ENCODE measurements at regions not wholly inside any gene's neighbourhood (a gene's known extent, or its start where the extent isn't known, plus 50 kb on each side); places are given as distances from the start of the nearest gene placed in this dataset.

DNA sequence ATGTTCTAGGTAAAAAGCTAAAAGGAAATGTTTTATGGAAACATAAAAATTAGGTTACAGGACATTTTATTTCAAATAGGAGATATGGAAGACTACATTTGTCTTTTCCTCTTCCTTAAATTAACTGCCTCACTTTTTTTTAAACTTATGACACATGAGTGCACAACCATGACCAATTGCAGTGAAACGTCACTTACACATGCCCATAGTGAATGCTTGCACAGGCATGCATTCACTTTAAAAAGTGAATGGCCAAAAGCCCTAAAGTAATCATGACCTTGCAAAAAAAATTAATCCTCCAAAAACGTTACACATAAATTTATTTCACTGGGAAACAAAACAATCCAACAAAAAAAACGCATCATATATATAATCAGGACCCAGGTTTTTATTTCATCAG lies 343.2 kb upstream of the TMTC1 start:
- FAIRE-seq (no peak), DNase-seq (ENCODE audit: insufficient read length, low spot score) (no peak)
- no peak for TF ChIP-seq CTCF (IDR thresholded peaks at IDR 0.05; ENCODE audit: insufficient read depth, missing control alignments)

DNA sequence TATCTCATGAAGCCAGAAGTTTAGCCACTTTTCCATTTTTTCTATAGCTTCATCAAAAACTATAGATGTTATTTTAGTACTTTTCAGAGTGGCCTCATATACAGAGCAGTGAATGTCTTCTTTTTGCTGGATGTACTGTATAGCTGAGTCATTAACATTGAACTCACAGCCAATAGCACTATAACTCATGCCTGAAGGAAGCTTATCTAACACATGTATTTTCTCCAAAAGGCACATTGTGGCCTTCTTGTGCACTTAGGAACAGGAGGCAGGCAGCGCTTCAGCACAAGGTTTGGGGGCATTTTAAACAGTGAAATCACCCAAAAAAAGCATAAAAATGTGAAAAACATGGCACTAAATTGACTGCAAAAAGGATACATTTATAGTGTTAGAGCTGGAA lies 336.8 kb upstream of the TMTC1 start:
- no peak for TF ChIP-seq CTCF (IDR thresholded peaks at IDR 0.05; ENCODE audit: insufficient read depth, missing control alignments)
- DNase-seq (ENCODE audit: insufficient read length, low spot score) (no peak), FAIRE-seq (no peak)

DNA sequence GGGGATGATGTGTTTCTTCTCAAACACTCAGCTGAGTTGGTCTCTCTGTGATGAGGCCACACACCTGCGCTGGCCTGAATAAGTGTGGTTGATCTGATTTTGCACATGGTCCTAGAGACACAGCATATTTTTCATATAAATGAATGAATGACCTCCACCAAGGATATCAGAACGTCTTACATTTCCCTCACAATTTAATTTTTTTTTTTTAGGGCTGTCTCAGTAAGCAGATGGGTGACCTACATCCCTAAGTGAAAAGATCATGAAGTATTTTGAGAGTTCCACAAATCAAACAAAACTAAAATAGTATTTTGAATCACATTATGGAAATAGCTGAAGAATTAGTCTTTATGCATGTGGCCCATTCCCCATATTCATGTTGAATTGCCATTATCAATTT lies 333.7 kb upstream of the TMTC1 start:
- DNase-seq (ENCODE audit: insufficient read length, low spot score): no peak

DNA sequence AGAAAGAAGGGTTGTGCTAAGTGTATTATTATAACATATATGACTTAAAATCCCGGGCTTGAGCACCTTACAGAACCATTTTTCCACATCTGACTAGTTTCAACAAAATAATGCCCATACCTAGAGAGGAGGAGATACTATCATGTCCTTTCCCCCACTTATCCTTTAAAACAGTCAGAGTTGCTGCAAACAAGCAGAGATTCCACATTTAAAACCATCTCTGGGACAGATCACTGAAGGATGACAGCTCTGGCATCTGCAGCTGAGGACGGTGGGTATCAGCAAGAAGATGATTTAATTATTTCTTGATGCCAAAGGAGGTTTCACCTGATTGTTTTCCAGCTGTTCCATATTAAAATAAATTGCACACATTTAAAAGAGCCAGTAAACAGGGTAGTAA lies 328.0 kb upstream of the TMTC1 start:
- FAIRE-seq: no peak
- TF ChIP-seq CTCF (IDR thresholded peaks at IDR 0.05; ENCODE audit: insufficient read depth, missing control alignments): no peak

More for the DNA sequence above, 333.7 kb upstream of the TMTC1 start:
- no peak for TF ChIP-seq CTCF (IDR thresholded peaks at IDR 0.05; ENCODE audit: insufficient read depth, missing control alignments)
- no peak for FAIRE-seq

DNA sequence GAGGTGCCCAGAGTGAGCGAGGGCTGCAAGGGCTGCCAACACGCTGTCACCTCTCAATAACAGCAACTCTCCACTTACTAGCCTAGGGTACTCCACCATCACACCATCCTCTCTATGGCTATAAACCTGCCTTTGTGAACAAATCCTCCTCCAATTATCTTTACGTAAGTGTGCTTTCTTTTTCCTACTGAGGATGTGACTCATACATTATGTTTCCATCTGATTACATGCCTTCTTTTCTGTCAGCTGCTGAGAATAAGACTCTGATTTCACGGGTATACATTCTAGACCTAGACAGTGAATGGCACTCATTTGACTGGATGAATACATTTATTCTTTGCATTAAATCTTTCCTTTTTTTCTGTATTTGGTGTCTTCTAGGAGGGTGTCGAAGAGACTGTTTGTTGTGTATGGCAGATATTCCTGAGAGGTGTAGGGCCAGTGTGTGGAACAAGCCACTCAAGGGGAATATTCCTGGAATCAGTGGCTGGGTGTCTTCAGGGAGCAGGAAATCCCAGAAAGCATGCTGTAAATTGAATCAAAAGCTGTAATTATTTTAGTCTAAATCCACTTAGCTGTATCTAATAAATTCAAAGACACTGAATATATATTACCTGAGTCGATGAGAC lies 327.3 kb upstream of the TMTC1 start:
- DNase-seq (ENCODE audit: insufficient read length, low spot score): no peak
- no peak for FAIRE-seq
- TF ChIP-seq CTCF (IDR thresholded peaks at IDR 0.05; ENCODE audit: insufficient read depth, missing control alignments): no peak

More for the DNA sequence above, 328.0 kb upstream of the TMTC1 start:
- no peak for DNase-seq (ENCODE audit: insufficient read length, low spot score)

DNA sequence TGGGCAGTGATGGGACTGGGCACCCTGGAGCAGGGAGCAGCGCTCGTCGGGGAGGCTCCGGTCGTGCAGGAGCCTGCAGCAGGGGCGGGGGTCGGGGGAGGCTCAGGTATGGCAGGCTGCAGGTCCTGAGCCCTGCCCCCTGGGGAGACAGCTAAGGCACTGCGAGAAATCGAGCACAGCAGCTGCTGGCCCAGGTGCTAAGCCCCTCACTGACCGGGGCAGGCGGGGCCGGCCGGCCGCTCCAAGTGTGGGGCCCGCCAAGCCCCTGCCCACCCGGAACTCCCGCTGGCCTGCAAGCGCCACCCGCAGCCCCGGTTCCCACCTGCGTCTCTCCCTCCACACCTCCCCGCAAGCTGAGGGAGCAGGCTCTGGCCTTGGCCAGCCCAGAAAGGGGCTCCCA lies 326.8 kb upstream of the TMTC1 start:
- no peak for FAIRE-seq
- no peak for TF ChIP-seq CTCF (IDR thresholded peaks at IDR 0.05; ENCODE audit: insufficient read depth, missing control alignments)
- DNase-seq (ENCODE audit: insufficient read length, low spot score): no peak

GRCh38 chr12:30108666-30109065 lies 324.9 kb upstream of the TMTC1 start:
- DNase-seq (ENCODE audit: insufficient read length, low spot score) (no peak), FAIRE-seq (no peak)
- TF ChIP-seq CTCF (IDR thresholded peaks at IDR 0.05; ENCODE audit: insufficient read depth, missing control alignments): no peak
